ENCODE measurements at regions not wholly inside any gene's neighbourhood (a gene's known extent, or its start where the extent isn't known, plus 50 kb on each side); places are given as distances from the start of the nearest gene placed in this dataset.

- H3K36me3 ChIP-seq (ENCODE audit: low read depth), result no peaks in the 10 kb centered on the region
- no peaks in the 10 kb centered on the region for H3F3A ChIP-seq (ENCODE audit: insufficient read depth, low read depth)
- H3K4me3 ChIP-seq, result no peak overlapping the region
- H3K9me3 ChIP-seq (ENCODE audit: insufficient read depth, low read depth), result no peaks in the 10 kb centered on the region
- H3K27ac ChIP-seq, result no peak overlapping the region
- POLR2A ChIA-PET (ENCODE audit: unreplicated experiment), result no interaction called here
- BruUV-seq (replicated peaks), result no TSS peak
- 0 out of 2 replicates have a peak, but pooled peaks cover 6% of the 10 kb centered on the region for H4K20me1 ChIP-seq (ENCODE audit: insufficient read depth)
- no peaks in the 10 kb centered on the region for H3K4me1 ChIP-seq (replicated peaks; ENCODE audit: insufficient read depth)
- CTCF ChIA-PET, result interaction anchor here (0.7 kb wide), 1 partner anchor 338 kb away, joined by 5 read pairs; no protein-coding TSS in a partner anchor
- intact Hi-C loops (cut with micrococcal nuclease; ENCODE audit: unreplicated experiment), result no loop called here
- no peak for TF ChIP-seq EZH2 (IDR thresholded peaks at IDR 0.05; ENCODE audit: low read depth)
- TF ChIP-seq CTCF (conservative IDR thresholded peaks at IDR 0.05), result no peak
- H3K9me2 ChIP-seq (ENCODE audit: insufficient read depth), result no peaks in the 10 kb centered on the region
- no peaks in the 10 kb centered on the region for H3K79me2 ChIP-seq (ENCODE audit: low read depth)
- no peak overlapping the region for H3K4me2 ChIP-seq
- no peak for DNase-seq
- H2AFZ ChIP-seq, result no peak overlapping the region
- no peaks in the 10 kb centered on the region for H3K27me3 ChIP-seq (ENCODE audit: insufficient read depth, low read depth)
Observed at GRCh38 chr2:174690026-174690425, 74.2 kb downstream of the CHRNA1 start.

- TF ChIP-seq CTCF (conservative IDR thresholded peaks at IDR 0.05) (peak; percentile 68), EZH2 (IDR thresholded peaks at IDR 0.05; ENCODE audit: low read depth) (no peak)
- Histone ChIP-seq H2AFZ (no peak overlapping the region), H3K27me3 (ENCODE audit: insufficient read depth, low read depth) (no peaks in the 10 kb centered on the region), H3K79me2 (ENCODE audit: low read depth) (no peaks in the 10 kb centered on the region), H3K4me2 (no peak overlapping the region), H3K36me3 (ENCODE audit: low read depth) (no peaks in the 10 kb centered on the region), H3K27ac (no peak overlapping the region), H3K9me3 (ENCODE audit: insufficient read depth, low read depth) (no peaks in the 10 kb centered on the region), H3K4me1 (replicated peaks; ENCODE audit: insufficient read depth) (no peaks in the 10 kb centered on the region), H3K9me2 (ENCODE audit: insufficient read depth) (no peaks in the 10 kb centered on the region), H3F3A (ENCODE audit: insufficient read depth, low read depth) (no peaks in the 10 kb centered on the region), H4K20me1 (ENCODE audit: insufficient read depth) (0 out of 2 replicates have a peak, but pooled peaks cover 6% of the 10 kb centered on the region), H3K4me3 (no peak overlapping the region)
- no TSS peak for BruUV-seq (replicated peaks)
- POLR2A ChIA-PET (ENCODE audit: unreplicated experiment), result interaction anchor here (0.6 kb wide), 1 partner anchor 292 kb away, joined by 5 read pairs; the partner anchor contains the start of gene SCRN3
- intact Hi-C loops (cut with micrococcal nuclease; ENCODE audit: unreplicated experiment), result loop anchor here (1.0 to 2.0 kb wide), 2 partner anchors 109 to 226 kb away; no protein-coding TSS in a partner anchor
- DNase-seq, result no peak
- CTCF ChIA-PET, result interaction anchor here (0.5 to 1.1 kb wide), 4 partner anchors 110 to 213 kb away, joined by 3 to 7 read pairs (median 4); no protein-coding TSS in a partner anchor
Observed at GRCh38 chr2:174688079-174688478, 76.2 kb downstream of the CHRNA1 start.

GRCh38 chr2:174686430-174686829, 77.8 kb downstream of the CHRNA1 start:
- intact Hi-C loops (cut with micrococcal nuclease; ENCODE audit: unreplicated experiment), result loop anchor here (2.0 kb wide), 1 partner anchor 140 kb away; no protein-coding TSS in a partner anchor

More at GRCh38 chr2:174686430-174686829, 77.8 kb downstream of the CHRNA1 start:
- H3K4me2 ChIP-seq, result no peak overlapping the region
- no peaks in the 10 kb centered on the region for H3F3A ChIP-seq (ENCODE audit: insufficient read depth, low read depth)
- no peak overlapping the region for H3K27ac ChIP-seq
- H3K36me3 ChIP-seq (ENCODE audit: low read depth), result no peaks in the 10 kb centered on the region
- no peak for DNase-seq
- ChIA-PET POLR2A (ENCODE audit: unreplicated experiment) (no interaction called here), CTCF (interaction anchor here (0.7 kb wide), 1 partner anchor 9 kb away, joined by 3 read pairs; no protein-coding TSS in a partner anchor)
- no peaks in the 10 kb centered on the region for H3K27me3 ChIP-seq (ENCODE audit: insufficient read depth, low read depth)
- H3K9me3 ChIP-seq (ENCODE audit: insufficient read depth, low read depth), result no peaks in the 10 kb centered on the region
- TF ChIP-seq CTCF (conservative IDR thresholded peaks at IDR 0.05) (no peak), EZH2 (IDR thresholded peaks at IDR 0.05; ENCODE audit: low read depth) (no peak)
- H3K4me3 ChIP-seq, result no peak overlapping the region
- H3K9me2 ChIP-seq (ENCODE audit: insufficient read depth), result no peaks in the 10 kb centered on the region
- H4K20me1 ChIP-seq (ENCODE audit: insufficient read depth), result 0 out of 2 replicates have a peak, but pooled peaks cover 6% of the 10 kb centered on the region
- no peak overlapping the region for H2AFZ ChIP-seq
- H3K79me2 ChIP-seq (ENCODE audit: low read depth), result no peaks in the 10 kb centered on the region
- BruUV-seq (replicated peaks), result no TSS peak
- no peaks in the 10 kb centered on the region for H3K4me1 ChIP-seq (replicated peaks; ENCODE audit: insufficient read depth)

Measured in PC-9 (cell line).